Stimulated activated CD4-positive, alpha-beta T cell treated with anti-CD3 and anti-CD28 coated beads, Interleukin-12 subunit alpha, Interleukin-12 subunit beta, amount 100 ng/mL, for 48 hours (primary cell): ENCODE measurements at regions not wholly inside any gene's neighbourhood (a gene's known extent, or its start where the extent isn't known, plus 50 kb on each side); places are given as distances from the start of the nearest gene placed in this dataset.

ENCODE experiments used
- DNase-seq, 3 donors: peaks; one replicate each; pipeline ENCODE4 v3.0.0-alpha.2; 2020; ENCODE audit warnings: low read depth in 2 of 3, low spot score in 1 of 3

DNA sequence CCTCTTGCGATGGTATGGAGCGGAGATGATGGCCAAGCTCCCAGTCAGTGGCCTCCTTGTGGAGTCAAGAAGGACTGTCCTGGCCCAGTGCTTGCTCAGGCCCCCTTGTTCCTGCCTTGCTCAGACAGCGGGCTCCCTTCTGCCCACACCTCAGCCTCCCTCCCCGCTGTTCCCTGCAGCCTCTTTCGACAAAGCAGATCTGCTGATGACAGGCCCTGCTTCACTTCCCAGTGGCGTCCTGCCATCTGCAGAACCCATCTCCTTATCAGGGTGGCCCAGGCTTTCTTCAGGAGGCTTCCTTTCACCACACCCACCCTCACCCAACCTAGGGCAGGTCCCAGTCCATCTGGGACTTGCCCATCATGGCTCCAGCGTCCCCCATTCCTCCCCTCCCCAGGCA lies 80.0 kb downstream of the CLDN34 start:
- DNase-seq, result no peak

DNA sequence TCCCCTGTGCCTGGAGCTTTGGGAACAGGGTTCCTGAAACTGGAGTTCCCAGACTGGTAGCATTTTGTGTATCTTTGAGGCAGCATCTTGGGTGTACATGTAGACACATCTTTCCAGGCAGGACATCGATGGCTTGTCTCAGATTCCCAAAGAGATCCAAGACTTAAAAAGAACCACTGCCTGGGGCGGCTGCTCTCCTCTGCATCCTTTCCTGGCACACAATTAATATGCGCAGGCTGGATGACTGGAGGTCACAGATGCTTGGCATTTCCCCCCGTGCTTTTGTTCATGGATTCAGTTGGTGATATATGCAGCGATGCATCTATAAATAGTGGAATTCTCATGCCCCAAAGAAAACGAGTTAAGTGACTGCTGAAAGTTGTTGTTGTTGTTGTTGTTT lies 80.5 kb downstream of the CLDN34 start:
- DNase-seq, result no peak

DNA sequence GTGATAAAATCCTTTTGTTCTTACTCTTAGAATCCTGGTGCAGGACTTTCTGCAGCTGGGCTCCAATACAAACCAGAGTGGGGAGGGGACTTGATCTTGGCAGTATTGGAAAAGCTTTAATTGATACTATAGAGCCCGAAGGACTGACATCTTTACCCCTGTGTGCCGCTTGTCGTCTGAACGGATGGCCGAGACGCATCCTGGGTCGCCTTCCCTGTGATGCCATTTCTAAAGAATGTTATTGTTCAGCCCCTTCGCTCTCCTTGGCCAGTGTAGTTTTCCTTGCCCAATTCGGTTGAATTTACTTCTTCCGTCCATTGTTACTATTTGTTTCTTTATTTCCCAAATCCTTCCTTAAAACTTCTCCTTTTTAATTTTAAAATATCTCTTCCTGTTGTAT lies 80.9 kb downstream of the CLDN34 start:
- no peak for DNase-seq

DNA sequence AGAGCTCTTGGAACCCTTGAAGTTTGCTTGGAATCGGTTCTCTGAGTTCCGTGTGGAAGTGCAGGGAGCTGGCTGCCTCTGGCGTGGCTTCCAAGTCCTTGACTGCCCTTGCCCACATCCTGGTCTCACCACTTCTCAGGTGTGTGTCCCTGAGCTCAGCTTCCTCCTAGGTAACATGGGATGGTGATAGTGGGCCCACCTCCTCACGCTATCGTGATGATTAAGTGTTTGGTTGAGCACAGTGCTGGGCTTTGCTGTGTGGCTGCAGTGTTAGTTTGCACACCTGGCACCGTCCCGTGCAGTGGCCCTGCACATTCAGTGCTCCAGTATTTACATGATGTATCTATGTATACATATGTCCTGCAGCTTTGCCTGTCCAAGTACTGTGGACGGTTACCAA lies 81.5 kb downstream of the CLDN34 start:
- DNase-seq, result no peak

DNA sequence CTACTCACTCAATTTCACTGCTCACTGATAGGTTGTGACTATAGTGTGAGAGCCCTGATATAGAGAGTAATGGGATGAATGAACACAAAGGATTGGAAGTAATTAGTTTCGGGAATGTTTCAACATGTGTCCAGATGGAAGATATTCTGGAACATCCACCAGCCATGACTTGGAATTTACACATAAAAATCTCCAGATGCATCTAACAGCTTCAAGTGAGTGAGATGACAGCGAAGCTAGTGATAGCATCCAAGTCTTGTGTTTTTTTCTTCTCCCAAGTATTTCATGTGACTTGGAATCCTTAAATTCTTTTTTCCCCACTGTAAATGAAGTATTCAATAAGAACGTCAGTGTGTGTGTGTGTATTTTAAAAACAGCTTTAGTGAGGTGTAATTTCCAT lies 82.1 kb downstream of the CLDN34 start:
- DNase-seq, result no peak

DNA sequence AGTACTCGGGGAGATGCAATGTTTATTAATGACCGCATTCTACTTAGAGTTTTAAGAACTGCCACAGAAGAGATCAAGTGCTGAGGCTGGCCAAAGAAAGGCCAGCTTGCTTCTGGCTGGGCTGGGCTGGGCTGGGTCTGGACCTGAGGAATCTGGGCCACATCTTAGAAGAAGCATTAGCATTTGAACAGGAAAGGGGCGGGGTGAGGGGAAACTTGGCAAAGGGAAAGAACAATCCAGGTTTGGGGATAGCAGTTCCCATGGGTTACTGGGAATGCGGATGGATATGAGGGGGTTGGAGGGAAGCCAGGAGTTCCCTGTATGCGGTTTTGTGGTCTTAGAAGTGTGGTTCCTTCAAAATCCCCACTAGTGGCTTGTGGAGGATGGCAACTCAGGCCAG lies 83.3 kb downstream of the CLDN34 start:
- DNase-seq, result no peak

DNA sequence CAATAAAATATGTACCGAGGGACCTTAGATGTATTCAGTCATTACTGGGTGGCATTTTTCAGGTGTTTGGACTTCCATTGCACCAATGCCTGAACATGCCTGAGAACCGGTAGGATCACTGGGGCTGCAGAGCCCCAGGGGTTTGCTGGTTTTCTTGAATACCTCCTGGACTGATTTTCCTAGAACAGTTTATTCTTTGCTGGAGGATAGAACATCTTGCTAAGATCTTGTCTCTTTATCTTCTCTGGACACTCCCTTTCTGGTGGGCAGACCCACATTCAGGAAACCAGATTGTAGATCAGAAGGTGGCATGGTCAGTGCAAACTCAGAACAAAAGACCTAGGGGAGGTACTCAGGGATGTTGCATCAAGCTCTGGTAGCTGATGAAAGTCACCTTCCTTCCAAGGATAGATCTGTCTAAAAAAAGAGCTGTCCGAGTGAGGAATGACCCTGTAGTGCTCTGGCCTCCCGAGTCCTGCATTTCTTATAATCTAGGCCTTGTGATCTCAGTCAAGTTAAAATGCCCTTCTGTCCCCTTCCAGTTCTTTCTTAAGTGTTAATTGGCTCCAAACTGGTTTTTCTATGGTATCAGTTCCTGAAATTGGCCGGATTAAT lies 84.8 kb downstream of the CLDN34 start:
- no peak for DNase-seq

DNA sequence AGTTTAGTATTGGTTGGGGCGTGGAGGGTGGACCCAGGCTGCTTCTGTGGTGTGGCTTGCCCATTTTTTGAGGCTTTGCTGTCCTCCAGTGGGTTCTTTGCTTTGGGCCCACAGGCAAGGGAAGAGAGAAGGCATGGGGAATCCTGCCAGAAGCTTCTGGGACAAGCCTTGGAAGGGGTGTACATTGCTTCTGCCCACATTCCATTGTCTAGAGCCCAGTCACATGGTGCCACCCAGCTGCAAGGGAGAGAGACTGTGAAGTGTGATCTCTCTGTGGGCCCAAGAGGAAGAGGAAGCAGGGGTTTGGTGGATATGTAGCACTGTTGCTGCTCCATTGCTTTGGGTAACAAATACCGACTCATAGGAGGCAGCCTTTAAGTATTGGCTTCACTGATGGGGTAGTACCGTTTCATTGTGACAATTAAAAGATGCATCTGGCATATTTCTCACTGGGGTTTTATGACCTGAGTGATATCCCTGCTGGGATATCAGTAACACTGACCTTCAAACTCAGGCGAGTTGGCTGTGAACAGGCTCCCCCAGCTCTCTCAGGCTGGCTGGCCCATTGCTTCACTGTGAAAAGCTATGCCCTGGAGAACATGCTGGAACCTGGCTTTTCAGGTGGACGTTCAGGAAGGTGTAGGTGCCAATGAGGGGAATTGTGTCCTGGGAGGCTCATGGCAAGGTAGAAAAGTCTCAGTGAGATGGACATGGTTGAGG lies 85.9 kb downstream of the CLDN34 start:
- DNase-seq, result no peak

DNA sequence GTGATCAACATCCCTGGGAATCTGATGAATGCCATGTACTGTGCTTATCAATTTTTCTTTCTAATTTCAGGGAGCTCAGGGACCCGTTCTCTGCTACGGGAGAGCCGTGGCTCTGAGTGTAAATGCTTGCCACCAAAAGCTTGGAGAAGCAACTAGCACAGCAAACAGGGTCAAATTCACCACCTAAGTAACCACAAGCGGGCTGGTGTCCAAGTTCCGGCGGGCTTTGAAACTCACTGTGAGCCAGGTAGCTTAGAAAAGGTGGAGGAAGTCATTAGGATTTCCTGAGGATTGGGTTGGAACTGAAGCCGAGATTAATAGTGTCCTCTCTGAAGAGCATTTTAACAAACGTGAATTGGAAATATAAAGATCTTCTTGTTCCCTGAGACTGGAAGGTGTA lies 87.2 kb downstream of the CLDN34 start:
- no peak for DNase-seq

DNA sequence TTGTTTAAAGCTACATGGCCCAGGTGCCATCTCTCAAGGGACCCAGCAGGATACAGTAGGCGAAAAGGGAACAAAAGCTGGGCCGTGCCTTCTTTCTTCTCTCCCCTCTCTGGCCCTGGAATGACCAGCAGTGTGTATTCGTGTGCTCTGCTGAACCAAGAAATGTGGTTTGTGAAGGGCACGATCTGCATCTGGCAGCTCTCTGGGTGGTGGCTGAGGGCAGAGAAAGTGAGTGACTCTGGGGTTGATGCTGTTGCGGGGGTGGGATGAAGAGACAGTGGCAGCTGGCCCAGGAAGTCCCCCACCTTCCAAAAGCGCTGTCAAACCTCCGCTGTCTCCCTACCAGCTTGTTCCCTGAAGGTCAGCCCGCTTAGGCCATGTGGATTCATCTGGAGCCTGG lies 88.3 kb downstream of the CLDN34 start:
- no peak for DNase-seq

DNA sequence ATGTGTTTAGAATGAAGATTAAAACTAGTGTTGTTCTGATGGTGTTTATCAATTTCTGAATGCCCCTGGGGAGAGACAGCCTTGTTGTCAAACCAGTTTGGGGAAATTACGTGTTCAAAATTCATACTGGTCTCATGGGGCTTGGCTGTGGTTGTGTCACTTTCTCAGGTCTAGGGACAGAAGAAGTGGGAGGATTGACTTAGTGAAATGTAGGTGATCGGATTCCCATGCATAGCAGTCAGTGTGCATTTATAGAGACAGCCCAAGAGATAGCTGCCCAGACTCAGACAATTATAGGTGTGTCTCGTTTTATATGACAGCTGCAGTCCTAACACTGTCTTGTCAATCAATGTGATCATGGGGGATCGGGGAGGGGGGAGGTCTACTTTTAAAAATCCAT lies 94.4 kb upstream of the CLCN4 start:
- no peak for DNase-seq

DNA sequence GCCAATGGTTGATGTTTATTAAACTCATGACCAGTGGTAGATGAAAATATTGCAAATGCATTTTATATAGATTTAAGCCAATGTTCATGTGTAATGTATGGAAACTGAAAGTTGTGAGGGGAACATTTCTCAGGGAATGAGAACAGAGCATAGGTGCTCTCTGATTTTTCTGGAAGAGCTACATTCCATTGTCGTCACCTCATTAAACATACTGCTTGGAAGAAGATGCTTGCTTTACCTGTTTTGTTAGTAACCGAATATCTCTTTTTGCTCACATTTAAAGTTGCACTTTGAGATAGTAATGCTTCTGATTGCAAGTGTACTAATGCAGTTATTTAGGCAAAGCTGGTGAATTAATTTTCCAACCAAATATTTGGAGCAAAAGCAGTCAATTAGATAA lies 93.8 kb upstream of the CLCN4 start:
- DNase-seq, result no peak

DNA sequence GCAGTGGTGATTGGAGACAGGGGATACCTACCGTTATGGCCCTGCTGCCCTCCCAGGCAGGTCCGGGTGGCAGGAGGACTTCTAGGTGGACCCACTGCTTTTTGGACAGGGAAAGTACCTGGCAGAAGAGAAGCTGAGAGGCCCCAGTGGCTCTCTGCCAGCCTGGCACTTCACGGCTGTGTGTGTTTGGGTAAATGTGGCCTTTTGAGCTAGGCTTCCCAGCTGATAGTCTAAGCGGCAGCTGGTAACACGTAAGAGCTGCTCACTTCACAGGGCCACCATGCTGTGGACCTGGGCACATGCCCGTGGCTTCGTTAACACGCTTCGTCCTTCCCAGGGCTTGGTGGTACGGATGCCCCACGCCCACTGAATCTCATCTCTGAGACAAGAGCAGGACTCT lies 92.0 kb upstream of the CLCN4 start:
- no peak for DNase-seq

DNA sequence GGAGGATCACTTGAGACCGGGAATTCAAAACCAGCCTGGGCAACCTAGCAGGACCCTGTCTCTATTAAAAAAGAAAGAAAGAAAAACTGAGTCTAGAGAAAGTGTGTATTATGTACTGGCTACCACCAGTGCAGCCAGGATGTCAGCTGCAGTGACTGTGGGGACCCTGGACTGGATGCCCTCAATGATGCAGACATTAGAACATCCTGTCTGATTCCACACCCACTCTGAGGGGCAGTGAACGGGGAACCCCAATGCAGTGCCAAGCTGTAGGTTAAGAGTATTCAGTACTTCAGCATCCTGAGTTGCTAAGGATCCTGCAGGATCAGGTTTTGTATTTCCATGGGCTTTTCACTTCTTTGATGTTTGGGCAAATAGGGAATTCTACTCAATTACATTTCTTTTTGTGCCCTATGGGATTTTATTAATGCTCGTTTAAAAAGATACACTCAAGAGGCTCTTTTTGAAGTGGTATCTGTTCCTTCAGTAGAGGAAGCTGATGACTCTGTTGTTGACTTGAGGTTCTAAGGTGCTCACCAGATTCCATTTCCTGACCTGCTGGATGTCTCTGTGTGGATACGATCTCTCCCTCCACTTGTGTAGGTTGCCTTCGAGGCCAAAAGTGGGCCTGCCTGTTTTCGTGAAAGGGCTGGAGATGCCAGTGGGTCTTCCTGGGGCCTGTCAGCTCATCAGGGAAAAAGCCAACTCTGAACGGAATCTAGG lies 85.9 kb upstream of the CLCN4 start:
- no peak for DNase-seq

DNA sequence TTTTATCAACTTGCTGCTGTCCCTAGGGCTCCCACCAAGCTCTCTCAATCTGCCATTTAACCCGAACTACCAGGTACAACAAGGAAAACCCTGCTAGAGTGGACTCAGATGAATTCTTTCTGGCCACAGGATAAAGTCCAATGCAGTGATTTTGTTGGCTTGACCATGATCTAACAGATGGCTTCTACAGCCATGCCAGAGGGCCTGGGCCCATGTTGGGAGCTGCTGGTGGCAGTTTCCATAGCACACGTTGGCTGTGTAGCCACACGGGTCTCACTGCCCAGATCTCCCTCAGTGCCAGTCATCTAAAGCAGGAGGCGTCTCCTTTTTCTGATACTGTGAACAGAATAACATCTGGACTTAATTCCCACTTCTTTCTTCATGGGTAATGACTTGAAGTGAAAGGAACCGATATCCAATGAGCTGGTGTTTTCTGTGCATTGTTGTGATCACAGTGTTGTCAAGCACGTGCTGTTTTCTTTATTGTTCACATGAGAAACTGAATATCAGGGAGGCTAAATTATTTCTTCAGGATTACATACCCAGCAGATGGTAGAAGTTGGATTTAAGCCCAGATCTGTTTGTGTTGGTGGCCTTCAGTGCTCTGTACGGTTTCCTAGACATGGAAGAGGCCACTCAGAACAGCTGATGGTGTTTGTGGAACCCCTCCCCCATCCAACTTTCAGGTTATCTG lies 85.2 kb upstream of the CLCN4 start:
- DNase-seq, result no peak

DNA sequence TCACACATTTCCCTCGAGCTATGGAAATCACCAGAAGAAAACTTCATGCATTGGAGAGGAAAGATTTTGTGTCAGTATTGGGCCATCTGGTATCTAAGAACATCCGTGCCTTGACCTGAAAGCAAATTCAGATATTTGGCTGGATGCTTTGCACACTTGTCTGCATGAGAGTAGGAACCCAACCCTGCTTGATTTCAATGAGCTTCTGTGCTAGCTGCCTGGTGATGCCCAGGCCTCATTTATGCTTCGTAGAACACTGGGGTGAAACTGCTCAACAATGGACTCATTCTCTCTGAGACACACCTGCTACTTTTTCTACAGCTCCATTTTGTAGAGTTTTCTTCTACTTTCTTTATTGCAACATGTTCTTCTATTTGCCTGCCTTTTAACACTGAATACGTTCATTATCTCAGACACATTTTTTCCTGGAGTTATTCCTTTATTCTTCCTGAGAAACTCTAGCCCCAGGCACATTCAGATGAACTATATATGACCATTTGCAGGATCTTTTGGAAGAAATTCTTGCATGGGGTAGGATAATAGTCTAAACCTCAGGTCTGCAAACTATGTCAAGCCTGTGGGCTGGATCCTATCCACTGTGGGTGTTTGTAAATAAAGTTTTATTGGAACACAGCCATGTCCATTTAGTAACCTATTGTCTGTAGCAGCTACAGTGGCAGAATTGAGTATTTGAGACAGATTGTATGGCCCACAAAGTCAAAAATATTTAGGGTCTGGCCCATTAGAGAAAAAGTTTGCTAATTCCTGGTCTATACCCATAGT lies 83.8 kb upstream of the CLCN4 start:
- no peak for DNase-seq

DNA sequence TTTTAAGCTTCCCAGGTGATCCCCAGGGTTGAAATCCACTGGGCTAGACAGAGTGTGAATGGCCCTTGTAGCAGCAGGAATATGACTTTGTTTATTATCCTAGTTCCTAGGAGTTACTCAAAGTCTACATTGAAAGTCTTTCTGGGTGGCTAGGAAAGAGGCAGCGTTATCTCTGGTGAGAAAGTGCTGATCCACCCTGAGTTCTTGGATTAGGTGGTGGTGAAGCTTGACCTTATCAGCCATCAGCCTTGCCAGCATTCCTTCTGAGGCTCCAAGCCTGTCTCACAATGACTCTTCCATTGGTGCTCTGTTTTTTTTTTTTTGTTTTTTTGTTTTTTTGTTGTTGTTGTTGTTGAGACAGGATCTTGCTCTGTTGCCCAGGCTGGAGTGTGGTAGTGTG lies 83.1 kb upstream of the CLCN4 start:
- no peak for DNase-seq

DNA sequence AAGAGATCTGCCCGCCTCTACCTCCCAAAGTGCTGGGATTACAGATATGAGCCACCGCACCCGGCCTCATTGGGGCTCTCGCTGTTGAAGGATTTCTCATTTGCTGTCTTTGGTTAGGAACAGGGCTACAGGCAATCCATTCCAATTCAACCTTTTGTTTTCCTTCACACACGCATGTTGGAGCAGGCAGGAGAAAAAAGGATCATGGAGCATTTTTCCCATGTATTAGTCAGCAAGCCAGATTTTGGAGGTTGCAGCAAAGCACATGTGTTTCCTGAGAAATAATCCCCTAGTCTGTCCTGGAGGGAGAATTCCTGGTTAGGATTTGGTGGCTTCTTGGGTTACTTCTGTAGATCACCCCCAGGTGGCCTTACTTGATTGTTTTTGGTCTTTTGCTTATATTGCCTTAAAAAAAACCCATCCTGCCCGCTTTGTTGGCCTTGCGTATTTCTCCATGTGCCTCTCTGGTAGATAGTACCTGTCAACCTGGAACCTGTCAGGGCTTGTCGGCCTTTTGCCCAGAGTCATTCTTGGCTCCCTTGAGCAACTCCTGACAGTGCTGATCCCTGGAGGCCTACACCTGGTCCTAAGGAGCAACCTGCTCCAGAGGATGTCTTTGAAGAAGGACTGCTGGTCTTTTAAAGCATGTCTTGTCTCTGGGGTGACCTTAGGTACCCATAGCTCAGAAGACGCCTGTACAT lies 82.4 kb upstream of the CLCN4 start:
- no peak for DNase-seq

DNA sequence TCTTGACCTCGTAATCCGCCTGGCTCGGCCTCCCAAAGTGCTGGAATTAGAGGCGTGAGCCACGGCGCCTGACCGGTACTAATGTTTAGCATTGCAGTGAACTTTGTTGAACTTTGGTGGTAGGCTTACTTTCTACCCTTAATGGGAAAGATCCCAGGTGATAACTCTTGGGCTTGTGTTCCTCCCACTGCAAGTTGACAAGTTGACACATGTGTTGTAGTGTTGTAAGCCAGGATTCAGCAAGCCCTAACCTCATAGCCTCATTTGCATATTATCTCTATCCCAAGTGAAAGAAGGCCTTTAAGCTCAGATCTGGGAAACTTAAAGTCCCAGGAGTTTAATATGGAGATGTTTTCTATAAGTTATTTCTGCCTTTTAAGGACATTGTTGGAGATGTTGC lies 80.0 kb upstream of the CLCN4 start:
- DNase-seq, result no peak

DNA sequence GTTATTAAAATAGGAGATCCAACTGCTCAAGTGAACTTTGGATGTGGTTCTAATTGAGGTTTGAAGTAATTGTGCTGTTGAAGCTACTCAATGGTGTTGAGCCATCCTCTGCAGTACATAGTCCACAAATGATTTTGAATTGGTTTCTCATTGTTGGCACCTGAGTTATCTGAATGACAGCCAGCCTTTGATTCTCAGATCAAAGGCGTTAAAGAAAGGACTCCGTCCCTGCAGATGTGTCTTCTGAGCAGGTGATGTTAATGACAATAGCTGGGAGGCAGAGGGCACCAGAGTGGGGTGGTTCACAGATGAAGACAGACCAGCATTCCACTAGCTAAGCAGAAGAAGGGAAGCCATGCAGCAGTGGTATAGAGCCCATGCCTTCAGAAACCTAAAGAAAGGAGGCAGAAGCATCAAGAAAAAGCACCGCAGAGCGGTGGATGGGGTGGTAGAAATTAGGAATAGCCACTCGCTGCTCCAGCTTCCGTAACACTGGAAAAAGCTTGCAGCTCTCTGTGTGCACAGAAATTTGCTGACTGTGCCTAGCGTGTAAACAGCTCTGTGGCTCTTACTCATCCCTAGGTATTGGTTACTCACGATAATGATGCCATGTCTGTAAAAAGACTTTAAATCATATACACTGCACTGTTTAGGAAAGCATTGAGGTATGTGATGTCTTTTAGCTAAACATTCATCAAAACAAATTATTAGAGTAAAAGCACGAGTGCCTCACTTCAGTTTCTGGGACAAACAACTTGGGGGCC lies 79.2 kb upstream of the CLCN4 start:
- DNase-seq, result no peak
